ENCODE measurements at regions not wholly inside any gene's neighbourhood (a gene's known extent, or its start where the extent isn't known, plus 50 kb on each side); places are given as distances from the start of the nearest gene placed in this dataset.
"Not testable (repeated sequence)": the region's sequence is repeated elsewhere in the genome, so short reads cannot be mapped to it uniquely, and the experiment has no call there.

DNA sequence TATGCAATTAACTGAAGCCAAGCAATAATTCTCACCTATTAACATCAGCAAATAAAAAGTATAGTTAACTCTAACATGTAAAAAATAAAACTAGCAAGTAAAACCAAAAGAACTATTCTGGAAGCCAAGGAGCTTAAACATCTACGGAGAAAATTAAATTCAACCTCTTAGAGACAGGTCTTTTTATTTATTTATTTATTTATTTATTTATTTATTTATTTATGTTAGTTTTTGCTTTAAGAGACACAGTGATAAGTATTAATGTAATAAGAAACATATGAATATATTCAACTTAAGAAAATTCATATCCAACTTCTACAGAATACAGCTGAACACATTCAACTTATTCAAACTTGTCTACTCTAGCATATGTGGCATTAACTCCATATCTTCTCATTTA, 472.1 kb upstream of the IZUMO3 start:
- no peaks in the 10 kb centered on the region for H3K4me1 ChIP-seq
- TF ChIP-seq, protein P1, sequence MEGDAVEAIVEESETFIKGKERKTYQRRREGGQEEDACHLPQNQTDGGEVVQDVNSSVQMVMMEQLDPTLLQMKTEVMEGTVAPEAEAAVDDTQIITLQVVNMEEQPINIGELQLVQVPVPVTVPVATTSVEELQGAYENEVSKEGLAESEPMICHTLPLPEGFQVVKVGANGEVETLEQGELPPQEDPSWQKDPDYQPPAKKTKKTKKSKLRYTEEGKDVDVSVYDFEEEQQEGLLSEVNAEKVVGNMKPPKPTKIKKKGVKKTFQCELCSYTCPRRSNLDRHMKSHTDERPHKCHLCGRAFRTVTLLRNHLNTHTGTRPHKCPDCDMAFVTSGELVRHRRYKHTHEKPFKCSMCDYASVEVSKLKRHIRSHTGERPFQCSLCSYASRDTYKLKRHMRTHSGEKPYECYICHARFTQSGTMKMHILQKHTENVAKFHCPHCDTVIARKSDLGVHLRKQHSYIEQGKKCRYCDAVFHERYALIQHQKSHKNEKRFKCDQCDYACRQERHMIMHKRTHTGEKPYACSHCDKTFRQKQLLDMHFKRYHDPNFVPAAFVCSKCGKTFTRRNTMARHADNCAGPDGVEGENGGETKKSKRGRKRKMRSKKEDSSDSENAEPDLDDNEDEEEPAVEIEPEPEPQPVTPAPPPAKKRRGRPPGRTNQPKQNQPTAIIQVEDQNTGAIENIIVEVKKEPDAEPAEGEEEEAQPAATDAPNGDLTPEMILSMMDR (IDR thresholded peaks at IDR 0.05) = no peak
- H3K9me3 ChIP-seq = peaks cover 0 to 30% (median 6%) of the 10 kb centered on the region in 11 donors
- no peak for ATAC-seq
- no peaks in the 10 kb centered on the region for H3K27me3 ChIP-seq
- intact Hi-C loops (cut with DNase I) = loop anchor here in 2 of 10 donors (5.0 to 10.0 kb wide), 2 partner anchors 83 to 710 kb away; no protein-coding TSS in a partner anchor
- 49 to 93% methylated on average over 1 of the region's 1 CpG for WGBS, 2 donors
- no peak overlapping the region for H3K27ac ChIP-seq
- no peak overlapping the region for H3K4me3 ChIP-seq
- no peak for DNase-seq
- no peaks in the 10 kb centered on the region for H3K36me3 ChIP-seq

DNA sequence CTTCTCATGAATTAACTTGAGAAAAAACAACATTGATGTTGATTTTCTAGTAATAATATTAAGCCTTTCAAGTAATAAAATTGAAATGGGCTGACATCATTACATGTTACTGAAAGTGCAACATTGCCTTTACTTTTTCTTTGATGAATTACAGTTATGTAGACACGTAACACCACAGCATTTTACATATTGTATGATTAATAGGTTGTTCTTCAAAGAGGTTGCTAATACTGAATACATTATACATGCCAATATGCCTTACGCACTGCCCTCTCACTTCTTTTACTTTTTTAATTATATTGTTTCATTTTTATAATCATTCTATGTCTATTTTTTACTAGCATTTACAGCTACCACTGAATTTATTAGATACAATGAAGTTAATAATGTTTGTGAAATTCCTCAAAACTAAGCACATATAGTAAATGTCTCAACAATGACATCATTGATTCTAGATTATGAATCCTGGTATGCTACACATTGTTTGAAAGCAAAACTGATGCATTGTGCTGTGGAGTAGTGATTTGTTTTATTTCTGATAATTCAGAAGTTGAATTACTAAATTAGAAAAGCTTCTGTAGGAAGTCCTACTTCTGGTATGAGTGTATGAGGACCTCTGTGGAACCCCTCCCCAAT, 464.4 kb upstream of the IZUMO3 start:
- Histone ChIP-seq H3K4me1 (no peaks in the 10 kb centered on the region), H3K4me3 (no peak overlapping the region), H3K27me3 (no peaks in the 10 kb centered on the region), H3K9me3 (peaks cover 0 to 5% (median 0%) of the 10 kb centered on the region in 11 donors), H3K36me3 (no peaks in the 10 kb centered on the region), H3K27ac (no peak overlapping the region)
- intact Hi-C loops (cut with DNase I) = loop anchor here in 1 of 10 donors (10.0 kb wide), 1 partner anchor 75 kb away; no protein-coding TSS in a partner anchor
- no peak for DNase-seq
- 73 to 74% methylated on average over 2 of the region's 2 CpGs for WGBS, 2 donors
- TF ChIP-seq, protein P1 (IDR thresholded peaks at IDR 0.05) = no peak
- ATAC-seq = no peak

GRCh38 chr9:25003686-25004085, 458.0 kb upstream of the IZUMO3 start:
- intact Hi-C loops (cut with DNase I) = loop anchor here in 1 of 10 donors (10.0 kb wide), 1 partner anchor 51 kb away; no protein-coding TSS in a partner anchor
- ATAC-seq (no peak), DNase-seq (no peak)
- 38 to 53% methylated on average over 10 of the region's 10 CpGs for WGBS, 2 donors
- TF ChIP-seq, protein P1 (IDR thresholded peaks at IDR 0.05) = no peak
- Histone ChIP-seq H3K27ac (no peak overlapping the region), H3K36me3 (no peaks in the 10 kb centered on the region), H3K9me3 (peaks cover 0 to 9% (median 0%) of the 10 kb centered on the region in 11 donors), H3K4me1 (no peaks in the 10 kb centered on the region), H3K4me3 (no peak overlapping the region), H3K27me3 (no peaks in the 10 kb centered on the region)

GRCh38 chr9:24986331-24986730, 440.6 kb upstream of the IZUMO3 start:
- intact Hi-C loops (cut with DNase I) = no loop called here
- H3K9me3 ChIP-seq = peaks cover 0 to 15% (median 0%) of the 10 kb centered on the region in 11 donors
- H3K27me3 ChIP-seq = no peaks in the 10 kb centered on the region

DNA sequence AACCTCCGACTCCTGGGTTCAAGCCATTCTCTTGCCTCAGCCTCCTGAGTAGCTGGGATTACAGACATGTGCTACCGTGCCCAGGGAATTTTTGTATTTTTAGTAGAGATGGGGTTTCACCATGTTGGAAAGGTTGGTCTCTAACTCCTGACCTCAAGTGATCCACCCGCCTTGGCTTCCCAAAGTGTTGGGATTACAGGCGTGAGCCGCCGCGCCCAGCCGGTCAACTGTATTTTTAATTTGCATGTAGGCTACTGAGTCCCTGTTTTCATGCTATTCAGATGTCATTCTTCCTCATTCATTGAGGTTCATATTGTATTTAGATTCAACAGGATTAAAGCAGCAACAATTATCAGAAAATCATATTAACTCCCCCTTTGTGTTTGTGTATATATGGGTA, 425.1 kb upstream of the IZUMO3 start:
- H3K4me1 ChIP-seq; ATAC-seq; intact Hi-C loops (cut with DNase I); H3K4me3 ChIP-seq; H3K36me3 ChIP-seq; H3K27ac ChIP-seq; DNase-seq; H3K27me3 ChIP-seq: not testable (repeated sequence)
- H3K9me3 ChIP-seq = peaks cover 0 to 46% (median 0%) of the 10 kb centered on the region in 11 donors
- 88 to 92% methylated on average over 8 of the region's 8 CpGs for WGBS, 2 donors

More at GRCh38 chr9:24986331-24986730, 440.6 kb upstream of the IZUMO3 start:
- no peak for ATAC-seq
- Histone ChIP-seq H3K27ac (no peak overlapping the region), H3K4me3 (no peak overlapping the region), H3K4me1 (no peaks in the 10 kb centered on the region), H3K36me3 (no peaks in the 10 kb centered on the region)
- TF ChIP-seq, protein P1 (IDR thresholded peaks at IDR 0.05) = no peak
- 55 to 57% methylated on average over 3 of the region's 3 CpGs for WGBS, 2 donors
- no peak for DNase-seq

Data from heart right ventricle (tissue), 16 donors.